Small intestine (tissue), 7 donors: ENCODE measurements at regions not wholly inside any gene's neighbourhood (a gene's known extent, or its start where the extent isn't known, plus 50 kb on each side); places are given as distances from the start of the nearest gene placed in this dataset.

Experiments
- DNase-seq, 2 donors: peaks; one replicate each; pipeline versions ENCODE4 v3.0.0 to v3.0.0-alpha.2; 2013
- FAIRE-seq: peaks from 2 replicates; lab custom pipeline; 2012; peaks lifted over from hg19 to GRCh38; lab: Jason Lieb, UNC
- H3K27ac ChIP-seq, 3 donors: one replicate each; pipeline ENCODE4 v1.5.1; 2013; ENCODE audit warnings: low read length in 2 of 3, mild to moderate bottlenecking in 2 of 3, control low read depth in 1 of 3, inconsistent platforms in 1 of 3, low read depth in 1 of 3, moderate library complexity in 1 of 3
- H3K27me3 ChIP-seq, 3 donors: one replicate each; pipeline ENCODE4 v1.6.1; 2013; ENCODE audit warnings: low read length in 3 of 3, inconsistent platforms in 1 of 3; ENCODE audit not compliant: control insufficient read depth in 3 of 3, insufficient read depth in 3 of 3
- H3K36me3 ChIP-seq, 3 donors: one replicate each; pipeline ENCODE4 v1.6.1; 2013; ENCODE audit warnings: low read length in 3 of 3, inconsistent platforms in 1 of 3, low read depth in 1 of 3, mild to moderate bottlenecking in 1 of 3, moderate library complexity in 1 of 3; ENCODE audit not compliant: control insufficient read depth in 3 of 3, insufficient read depth in 2 of 3
- H3K4me1 ChIP-seq, 3 donors: one replicate each; pipeline ENCODE4 v1.6.1; 2013; ENCODE audit warnings: low read length in 2 of 3, inconsistent platforms in 1 of 3, low read depth in 1 of 3, mild to moderate bottlenecking in 1 of 3, moderate library complexity in 1 of 3; ENCODE audit not compliant: control insufficient read depth in 3 of 3, insufficient read depth in 2 of 3
- H3K4me3 ChIP-seq, 3 donors: one replicate each; pipeline ENCODE4 v1.5.1; 2013; ENCODE audit warnings: low read length in 3 of 3, control low read depth in 1 of 3, inconsistent platforms in 1 of 3, low read depth in 1 of 3, mild to moderate bottlenecking in 1 of 3, moderate library complexity in 1 of 3
- H3K9me3 ChIP-seq, 2 donors: one replicate each; pipeline ENCODE4 v1.6.1; 2013; ENCODE audit warnings: low read depth in 1 of 2, low read length in 1 of 2; ENCODE audit not compliant: control insufficient read depth in 2 of 2, insufficient read depth in 1 of 2
- WGBS, 3 donors: extraction: QIAGEN DNeasy Blood & Tissue Kit; methylation state at CpG; one replicate each; pipeline ENCODE4 v1.1.7; 2013; 5-methylcytosine and 5-hydroxymethylcytosine counted together
- donor health status: healthy with polysubstance abuse.
- donor health status: control.
- donor health status: control.
- donor health status: Bipolar disorder and iron deficiency.
- donor health status: healthy.

DNA sequence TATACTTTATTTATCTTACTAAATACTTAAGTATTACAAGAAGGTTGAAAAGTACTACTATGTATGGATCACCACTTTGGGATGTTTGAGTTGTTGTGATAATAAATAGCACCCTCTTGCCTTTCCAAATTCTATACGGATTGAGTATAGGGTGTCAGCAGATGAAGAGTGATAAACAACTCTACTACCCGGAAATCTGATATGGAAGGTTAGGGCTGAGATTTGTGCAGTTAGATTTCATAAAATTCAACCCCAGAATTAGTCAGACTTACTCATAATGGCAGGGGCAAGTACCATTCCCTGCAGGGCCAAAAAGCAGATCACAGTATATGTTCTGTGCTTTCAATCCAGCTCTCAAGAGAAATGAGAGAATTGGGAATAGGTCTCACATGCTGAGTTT, 1008.9 kb upstream of the PCDH7 start:
- WGBS, 3 donors = 68 to 71% (median 69%) methylated on average over 2 of the region's 2 CpGs
- FAIRE-seq (no peak), DNase-seq (no peak)
- no peaks in the 10 kb centered on the region for H3K27me3 ChIP-seq
- no peaks in the 10 kb centered on the region for H3K4me1 ChIP-seq
- H3K27ac ChIP-seq = no peak overlapping the region
- no peaks in the 10 kb centered on the region for H3K36me3 ChIP-seq
- H3K9me3 ChIP-seq = peaks cover 0 to 6% of the 10 kb centered on the region in 2 donors
- no peak overlapping the region for H3K4me3 ChIP-seq

DNA sequence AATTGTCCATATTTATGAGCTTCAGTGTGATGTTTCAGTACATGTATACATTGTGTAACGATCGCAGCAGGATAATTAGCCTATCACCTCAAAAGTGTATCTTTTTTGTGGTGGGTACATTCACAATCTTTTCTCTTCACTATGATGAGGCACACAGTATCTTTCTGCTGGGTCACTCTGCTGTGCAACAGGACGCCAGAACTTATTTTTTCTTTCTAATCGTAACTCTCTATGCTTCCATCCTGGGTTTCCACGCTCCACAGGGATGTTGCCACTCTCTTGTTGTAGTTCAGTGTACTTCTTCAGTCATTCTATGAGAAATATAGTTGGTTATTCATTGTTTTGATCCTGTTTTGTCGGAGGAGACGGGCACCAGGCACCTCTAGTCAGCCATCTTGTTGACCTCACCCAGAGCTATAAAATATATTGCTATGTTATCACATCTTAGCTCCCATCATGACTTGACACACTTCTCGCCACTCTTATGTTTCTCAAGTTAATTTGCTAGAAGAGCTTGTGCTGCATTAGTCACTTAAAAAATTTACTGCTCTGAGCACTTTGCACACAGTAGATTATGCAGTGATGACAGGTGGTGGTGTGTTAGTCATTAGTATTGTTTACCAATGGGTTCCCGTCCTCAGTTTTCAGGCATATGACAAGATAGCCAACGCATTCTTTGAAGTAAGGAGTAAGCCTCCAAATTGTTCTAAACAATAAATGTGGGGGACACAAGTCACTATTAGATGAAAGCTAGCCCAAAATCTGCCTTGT, 1002.7 kb upstream of the PCDH7 start:
- Histone ChIP-seq H3K4me3 (no peak overlapping the region), H3K27me3 (no peaks in the 10 kb centered on the region), H3K4me1 (no peaks in the 10 kb centered on the region), H3K9me3 (peaks cover 0 to 2% of the 10 kb centered on the region in 2 donors), H3K27ac (no peak overlapping the region), H3K36me3 (no peaks in the 10 kb centered on the region)
- 81 to 85% (median 82%) methylated on average over 10 of the region's 10 CpGs for WGBS, 3 donors
- FAIRE-seq (no peak), DNase-seq (no peak)

DNA sequence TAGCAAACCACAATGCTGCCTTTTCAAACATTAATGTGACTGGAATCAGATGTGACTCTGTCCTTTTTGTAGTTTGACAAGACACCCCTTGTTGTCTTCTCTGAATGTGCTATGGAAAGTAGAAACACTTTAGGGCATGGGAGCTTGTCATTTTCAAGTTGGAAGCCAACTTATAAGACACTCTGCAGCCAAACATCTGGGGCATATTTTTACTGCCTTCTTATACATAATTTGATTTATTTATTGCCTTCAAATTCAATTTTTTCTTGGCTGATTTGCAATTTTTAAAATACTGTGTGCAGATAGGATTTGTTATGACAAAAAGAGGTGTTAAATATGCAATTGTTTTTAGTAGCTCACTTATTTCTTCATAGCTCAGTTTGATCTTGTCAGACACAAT, 1002.0 kb upstream of the PCDH7 start:
- no peak for DNase-seq
- peaks cover 0 to 2% of the 10 kb centered on the region in 2 donors for H3K9me3 ChIP-seq
- no peaks in the 10 kb centered on the region for H3K36me3 ChIP-seq
- no peaks in the 10 kb centered on the region for H3K4me1 ChIP-seq
- FAIRE-seq = no peak
- no peaks in the 10 kb centered on the region for H3K27me3 ChIP-seq
- H3K4me3 ChIP-seq = no peak overlapping the region
- no peak overlapping the region for H3K27ac ChIP-seq

DNA sequence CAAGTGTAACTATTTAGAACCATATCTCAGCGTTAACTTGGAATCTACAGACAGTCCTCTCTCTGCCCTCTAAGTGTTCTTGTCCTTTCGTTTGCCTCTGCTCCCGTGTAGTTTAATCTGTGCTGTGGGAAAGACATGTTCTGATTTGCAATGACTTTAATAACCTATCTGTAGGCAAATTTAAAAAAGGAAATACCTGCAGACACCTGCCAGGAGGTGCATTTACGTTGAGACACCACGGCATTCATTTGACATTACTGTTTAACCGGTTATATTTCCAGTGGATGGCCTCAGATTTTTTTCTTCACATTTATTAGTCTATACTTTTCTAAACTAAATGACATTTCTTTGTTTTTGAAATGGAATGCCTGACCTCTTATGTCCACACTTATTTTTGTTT, 997.9 kb upstream of the PCDH7 start:
- 82 to 83% (median 83%) methylated on average over 6 of the region's 6 CpGs for WGBS, 3 donors
- H3K4me3 ChIP-seq = no peak overlapping the region
- no peak overlapping the region for H3K27ac ChIP-seq
- DNase-seq (no peak), FAIRE-seq (no peak)
- H3K27me3 ChIP-seq = no peaks in the 10 kb centered on the region
- H3K36me3 ChIP-seq = no peaks in the 10 kb centered on the region
- no peaks in the 10 kb centered on the region for H3K4me1 ChIP-seq
- H3K9me3 ChIP-seq = peaks cover 0 to 1% of the 10 kb centered on the region in 2 donors

DNA sequence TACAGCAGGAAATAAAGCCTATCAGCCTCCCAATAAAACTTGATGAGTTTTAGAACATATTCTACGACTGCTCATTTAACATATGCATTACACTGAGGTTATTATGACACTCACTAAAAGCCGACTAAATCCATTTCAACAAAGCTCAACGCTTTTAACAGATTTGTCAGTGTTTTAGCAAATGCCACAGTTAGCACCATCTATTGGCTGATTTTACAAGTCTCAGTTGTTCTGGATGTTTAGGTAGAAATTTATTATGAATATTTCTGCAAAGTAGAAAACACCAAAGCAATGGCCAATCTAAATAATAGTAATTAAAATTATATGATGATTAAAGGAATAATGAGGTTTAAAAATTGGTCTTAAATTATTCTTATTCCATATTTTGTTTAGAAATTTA, 993.2 kb upstream of the PCDH7 start:
- Histone ChIP-seq H3K36me3 (no peaks in the 10 kb centered on the region), H3K9me3 (no peaks in the 10 kb centered on the region), H3K27me3 (no peaks in the 10 kb centered on the region), H3K27ac (no peak overlapping the region), H3K4me1 (no peaks in the 10 kb centered on the region), H3K4me3 (no peak overlapping the region)
- no peak for DNase-seq
- no peak for FAIRE-seq
- 71 to 82% (median 78%) methylated on average over 3 of the region's 3 CpGs for WGBS, 3 donors

DNA sequence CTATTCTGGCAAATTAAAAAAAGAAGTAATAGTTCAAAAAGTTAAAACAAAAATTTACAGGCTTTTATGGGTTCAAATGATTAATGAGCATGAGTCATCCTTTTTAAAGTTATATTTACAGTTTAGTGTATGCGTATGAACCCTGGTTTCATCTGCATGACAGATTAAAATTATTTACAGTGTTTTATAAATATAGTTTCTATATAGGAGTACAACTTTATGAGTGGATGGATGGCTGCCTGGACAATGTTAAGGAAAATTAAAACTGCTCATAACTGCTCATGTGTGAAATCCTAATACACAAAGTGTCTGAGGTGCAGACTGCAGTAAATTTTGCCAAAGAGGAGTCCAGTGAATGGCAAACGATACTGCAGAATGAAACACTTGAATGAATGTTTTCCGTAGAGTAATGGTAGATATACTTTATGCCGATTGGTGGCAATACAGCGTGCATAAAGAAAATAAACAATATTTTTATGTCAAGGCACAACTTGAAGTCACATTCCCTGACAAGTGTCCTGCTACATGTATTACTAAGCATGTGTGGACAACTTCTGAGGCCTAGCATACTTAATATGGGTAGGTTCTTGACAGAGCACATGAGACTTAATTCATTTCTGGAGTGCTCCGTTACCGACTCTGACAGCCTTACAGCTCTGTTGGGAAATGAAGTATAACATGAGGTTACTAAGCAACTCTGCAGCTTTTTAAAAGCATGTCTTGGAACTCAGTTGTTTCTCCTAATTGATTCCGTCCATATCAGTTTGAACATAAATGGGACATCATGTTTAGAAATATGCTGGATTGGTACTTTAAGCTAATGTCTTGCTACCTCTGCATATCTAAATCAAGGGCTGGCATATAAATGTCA, 985.6 kb upstream of the PCDH7 start:
- FAIRE-seq (no peak), DNase-seq (no peak)
- no peaks in the 10 kb centered on the region for H3K36me3 ChIP-seq
- 71 to 81% (median 80%) methylated on average over 8 of the region's 8 CpGs for WGBS, 3 donors
- H3K27me3 ChIP-seq = no peaks in the 10 kb centered on the region
- H3K4me1 ChIP-seq = no peaks in the 10 kb centered on the region
- H3K27ac ChIP-seq = no peak overlapping the region
- H3K9me3 ChIP-seq = no peaks in the 10 kb centered on the region
- no peak overlapping the region for H3K4me3 ChIP-seq

DNA sequence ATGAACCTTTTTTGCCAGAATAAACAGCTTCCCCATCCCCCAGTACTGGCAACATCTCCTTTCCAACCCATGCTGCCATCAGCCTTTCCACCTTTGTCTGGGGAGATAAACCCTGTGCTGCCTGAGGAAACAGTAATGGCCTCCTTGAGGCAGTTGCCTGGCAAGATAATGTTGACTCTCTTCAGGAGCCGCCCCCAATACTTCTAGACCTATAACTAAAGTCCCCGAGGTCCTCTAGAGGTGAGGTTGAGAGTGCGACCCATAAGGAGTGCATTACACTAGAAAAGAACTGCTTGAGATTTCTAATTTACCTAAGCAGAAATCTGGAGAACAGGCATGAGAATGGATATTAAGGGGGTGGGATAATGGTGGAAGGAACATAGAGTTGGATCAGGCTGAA, 963.2 kb upstream of the PCDH7 start:
- no peak for DNase-seq
- Histone ChIP-seq H3K36me3 (no peaks in the 10 kb centered on the region), H3K4me3 (no peak overlapping the region), H3K27me3 (no peaks in the 10 kb centered on the region), H3K27ac (no peak overlapping the region), H3K9me3 (no peaks in the 10 kb centered on the region), H3K4me1 (no peaks in the 10 kb centered on the region)
- FAIRE-seq = no peak
- WGBS, 3 donors = 68 to 83% (median 73%) methylated on average over 3 of the region's 3 CpGs

DNA sequence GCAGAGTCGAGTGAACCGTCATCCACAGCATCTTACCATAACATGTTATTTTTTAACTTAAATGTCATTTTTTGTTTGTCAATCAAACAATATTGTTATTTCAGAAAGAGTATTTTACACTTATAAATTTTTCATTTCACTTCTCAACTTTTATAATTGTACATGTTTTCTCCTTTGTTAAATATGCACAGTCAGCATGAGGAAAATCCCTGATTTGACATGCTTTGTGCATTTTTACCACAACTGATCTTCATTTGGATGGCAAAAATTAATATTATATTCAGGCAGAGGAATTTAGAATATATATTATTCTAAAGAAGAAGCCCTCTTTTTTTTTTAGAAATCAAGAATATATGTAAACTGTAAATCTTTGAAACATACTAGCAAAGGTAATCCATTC, 958.0 kb upstream of the PCDH7 start:
- no peak for DNase-seq
- Histone ChIP-seq H3K4me3 (no peak overlapping the region), H3K9me3 (no peaks in the 10 kb centered on the region), H3K27me3 (no peaks in the 10 kb centered on the region), H3K36me3 (no peaks in the 10 kb centered on the region), H3K27ac (no peak overlapping the region), H3K4me1 (no peaks in the 10 kb centered on the region)
- WGBS, 3 donors = 85 to 93% (median 89%) methylated on average over 2 of the region's 2 CpGs
- no peak for FAIRE-seq
